AG04449 (cell line): ENCODE measurements at regions not wholly inside any gene's neighbourhood (a gene's known extent, or its start where the extent isn't known, plus 50 kb on each side); places are given as distances from the start of the nearest gene placed in this dataset.
"Not testable (repeated sequence)": the region's sequence is repeated elsewhere in the genome, so short reads cannot be mapped to it uniquely, and the experiment has no call there.

ENCODE experiments used
- CTCF ChIA-PET: fragments of 350-600 bp; formaldehyde crosslinking; extraction: SDS; loops from one replicate; lab custom pipeline; 2021; ENCODE audit warnings: antibody characterized with exemption; lab: Yijun Ruan, JAX
- POLR2A ChIA-PET: fragments of 400-600, 350-600 bp; formaldehyde crosslinking; extraction: SDS; loops from one replicate; lab custom pipeline; 2020; ENCODE audit warnings: antibody characterized with exemption, inconsistent platforms; lab: Yijun Ruan, JAX
- DNase-seq: peaks from one replicate; pipeline ENCODE4 v3.0.0-alpha.2; 2010; ENCODE audit warnings: low read depth, low spot score
- H3K4me3 ChIP-seq: 2 replicates; pipeline ENCODE4 v1.5.1; 2011; ENCODE audit warnings: low read depth, mild to moderate bottlenecking, control low read depth, low read length
- TF ChIP-seq, protein P1 (sequence below): IDR thresholded peaks from one replicate; pipeline ENCODE4 v1.5.1; 2011; ENCODE audit warnings: mild to moderate bottlenecking, moderate library complexity, low read length, control low read depth, inconsistent platforms; ENCODE audit not compliant: insufficient read depth; ENCODE audit errors: missing control alignments

DNA sequence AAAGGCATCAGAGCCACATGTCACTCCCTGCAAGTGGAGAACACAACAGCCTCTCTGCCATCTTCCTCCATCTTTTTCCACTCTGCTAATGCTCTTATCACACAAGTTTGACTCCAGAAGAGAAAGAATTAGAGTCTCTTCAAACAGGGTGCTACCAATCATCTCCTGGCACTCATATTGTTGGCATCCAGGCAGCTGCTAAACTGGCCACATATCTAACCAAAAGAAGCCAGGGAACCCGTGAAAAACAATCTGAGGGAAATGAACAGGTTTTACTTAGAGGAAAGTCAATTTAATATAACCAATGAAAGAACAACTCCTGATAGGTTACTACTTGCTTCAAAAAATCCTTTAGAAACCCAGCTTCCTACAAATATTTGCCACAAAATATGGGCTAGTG, 117.2 kb downstream of the SLC25A46 start:
- no peak overlapping the region for H3K4me3 ChIP-seq
- no peak for DNase-seq
- ChIA-PET CTCF (no interaction called here), POLR2A (no interaction called here)
- TF ChIP-seq, protein P1, sequence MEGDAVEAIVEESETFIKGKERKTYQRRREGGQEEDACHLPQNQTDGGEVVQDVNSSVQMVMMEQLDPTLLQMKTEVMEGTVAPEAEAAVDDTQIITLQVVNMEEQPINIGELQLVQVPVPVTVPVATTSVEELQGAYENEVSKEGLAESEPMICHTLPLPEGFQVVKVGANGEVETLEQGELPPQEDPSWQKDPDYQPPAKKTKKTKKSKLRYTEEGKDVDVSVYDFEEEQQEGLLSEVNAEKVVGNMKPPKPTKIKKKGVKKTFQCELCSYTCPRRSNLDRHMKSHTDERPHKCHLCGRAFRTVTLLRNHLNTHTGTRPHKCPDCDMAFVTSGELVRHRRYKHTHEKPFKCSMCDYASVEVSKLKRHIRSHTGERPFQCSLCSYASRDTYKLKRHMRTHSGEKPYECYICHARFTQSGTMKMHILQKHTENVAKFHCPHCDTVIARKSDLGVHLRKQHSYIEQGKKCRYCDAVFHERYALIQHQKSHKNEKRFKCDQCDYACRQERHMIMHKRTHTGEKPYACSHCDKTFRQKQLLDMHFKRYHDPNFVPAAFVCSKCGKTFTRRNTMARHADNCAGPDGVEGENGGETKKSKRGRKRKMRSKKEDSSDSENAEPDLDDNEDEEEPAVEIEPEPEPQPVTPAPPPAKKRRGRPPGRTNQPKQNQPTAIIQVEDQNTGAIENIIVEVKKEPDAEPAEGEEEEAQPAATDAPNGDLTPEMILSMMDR, result no peak

DNA sequence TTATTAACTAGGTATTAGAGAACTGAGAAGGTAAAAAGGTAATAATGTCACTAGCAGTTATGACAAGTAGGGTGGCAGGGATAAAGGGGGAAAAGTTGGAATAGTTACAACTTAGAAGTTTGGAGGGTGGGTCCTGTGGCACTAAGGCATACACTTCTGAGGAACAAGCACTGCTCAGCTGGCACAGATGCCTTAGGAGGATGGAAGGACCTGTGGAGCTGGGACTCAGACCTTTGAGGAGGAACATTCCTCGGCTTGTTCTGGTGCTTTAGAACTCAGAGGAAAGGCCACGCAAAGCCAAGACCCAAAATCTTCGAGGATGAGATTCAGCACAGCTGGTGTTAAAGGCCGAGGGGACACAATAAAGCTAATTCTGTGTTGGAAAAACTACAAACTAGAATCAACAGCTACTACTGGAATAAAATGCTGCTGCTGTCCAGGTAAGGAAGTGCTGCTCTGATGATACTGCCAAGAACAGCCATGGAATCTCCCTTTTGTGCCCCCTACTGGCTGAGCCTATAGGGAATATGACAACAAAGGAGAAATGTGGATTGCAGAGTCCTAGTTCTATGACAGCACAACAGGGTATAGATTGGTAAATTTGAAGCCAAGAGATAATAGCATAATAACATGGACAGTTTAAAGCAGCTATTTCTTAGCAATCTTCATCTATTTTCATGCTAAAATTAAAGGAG, 126.7 kb downstream of the SLC25A46 start:
- no peak overlapping the region for H3K4me3 ChIP-seq
- TF ChIP-seq, protein P1, result peak; percentile 45
- CTCF ChIA-PET, result interaction anchor here (0.9 kb wide), 1 partner anchor 14 kb away, joined by 3 read pairs; no protein-coding TSS in a partner anchor
- POLR2A ChIA-PET, result no interaction called here
- DNase-seq, result no peak

DNA sequence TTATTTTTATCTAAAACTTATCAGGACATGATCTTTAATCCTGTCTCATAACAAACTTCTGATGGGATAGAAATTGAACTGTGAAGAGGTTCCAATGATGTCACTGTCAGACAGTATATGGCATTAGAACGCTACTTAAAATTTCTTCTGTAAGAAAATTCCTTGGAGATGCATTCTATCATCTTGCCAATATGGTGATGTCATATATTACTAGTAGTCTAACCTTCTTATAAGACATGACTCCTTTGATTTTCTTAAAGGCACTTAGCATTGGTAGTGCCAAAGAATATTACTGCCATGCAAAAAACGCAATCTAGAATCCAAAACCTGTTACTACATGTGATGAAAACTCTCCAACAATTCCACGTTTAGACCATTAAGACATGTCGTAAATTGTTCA, 131.1 kb downstream of the SLC25A46 start:
- ChIA-PET CTCF (no interaction called here), POLR2A (no interaction called here)
- no peak for DNase-seq
- TF ChIP-seq, protein P1, result no peak
- no peak overlapping the region for H3K4me3 ChIP-seq

DNA sequence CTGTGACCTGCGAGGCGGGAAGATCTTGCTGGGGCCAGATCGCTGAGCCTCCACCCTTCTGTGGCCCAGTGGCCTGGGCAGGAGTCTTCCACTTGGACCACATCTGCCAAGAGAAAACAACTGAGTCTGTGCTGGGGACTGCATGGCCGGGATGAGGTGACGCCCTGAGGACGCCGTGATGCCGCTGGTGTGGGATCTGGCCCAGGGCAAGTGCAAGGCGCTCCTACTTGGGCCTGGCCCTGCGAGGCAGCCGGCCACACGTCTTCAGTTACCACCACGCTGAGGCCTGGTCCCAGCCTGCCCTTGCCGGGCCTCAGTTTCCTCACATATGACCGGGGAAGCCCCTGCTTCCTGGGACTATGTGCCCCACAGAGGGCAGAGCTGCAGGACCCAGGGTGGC, 133.4 kb downstream of the SLC25A46 start:
- TF ChIP-seq, protein P1, result no peak
- no peak overlapping the region for H3K4me3 ChIP-seq
- POLR2A ChIA-PET, result no interaction called here
- CTCF ChIA-PET, result no interaction called here
- no peak for DNase-seq

DNA sequence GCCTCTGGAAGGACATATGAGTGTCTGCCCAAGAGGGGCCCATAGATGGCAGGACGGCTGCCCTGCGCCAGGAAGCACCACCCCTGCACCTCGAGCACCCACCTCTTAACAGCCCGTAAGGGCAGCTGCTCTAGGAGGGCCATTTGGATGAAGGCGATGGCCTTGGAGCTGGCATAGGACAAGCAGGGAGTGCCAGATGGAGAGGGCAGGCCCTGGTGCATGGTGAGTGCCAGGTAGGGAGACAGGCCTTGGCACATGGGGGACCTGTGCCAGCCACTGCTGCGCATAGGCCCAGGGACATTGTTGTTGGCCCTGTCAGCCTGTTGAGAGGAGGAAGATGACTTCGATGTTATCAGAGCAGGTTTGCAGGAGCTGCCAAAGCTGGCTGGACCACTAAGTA, 134.2 kb downstream of the SLC25A46 start:
- ChIA-PET CTCF (no interaction called here), POLR2A (no interaction called here)
- no peak overlapping the region for H3K4me3 ChIP-seq
- no peak for DNase-seq
- TF ChIP-seq, protein P1, result no peak

DNA sequence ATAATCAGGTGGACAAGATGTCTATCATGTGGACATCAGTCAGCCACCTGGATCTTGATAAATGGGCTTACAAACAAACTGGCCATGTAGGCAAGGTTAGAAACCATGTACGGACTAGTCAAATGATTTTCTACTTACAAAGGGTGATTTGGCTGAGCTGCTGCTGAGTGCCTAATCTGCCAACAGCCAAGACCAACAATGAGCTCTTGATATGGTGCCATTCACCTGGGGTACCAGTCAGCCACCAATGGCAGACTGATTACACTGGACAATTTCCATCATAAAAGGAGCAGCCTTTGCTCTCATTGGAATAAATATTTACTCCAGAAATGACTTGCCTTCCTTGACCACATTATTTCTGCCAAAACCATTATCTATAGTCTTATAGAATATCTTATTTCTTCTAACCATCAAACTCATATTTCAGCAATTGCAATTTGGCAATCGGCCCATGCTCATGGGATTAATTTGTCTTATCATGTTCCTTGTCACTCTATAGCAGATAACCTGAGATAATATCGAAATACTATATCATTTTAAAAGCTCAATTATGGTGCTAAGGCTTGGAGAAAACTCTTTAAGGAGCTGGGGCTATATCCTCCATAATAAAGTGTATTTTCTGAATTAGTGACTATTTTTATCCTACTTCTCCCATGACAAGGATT, 135.1 kb downstream of the SLC25A46 start:
- no peak for DNase-seq
- POLR2A ChIA-PET, result no interaction called here
- CTCF ChIA-PET, result interaction anchor here (0.5 kb wide), 1 partner anchor 279 kb away, joined by 3 read pairs; no protein-coding TSS in a partner anchor
- TF ChIP-seq, protein P1, result no peak
- H3K4me3 ChIP-seq, result no peak overlapping the region

DNA sequence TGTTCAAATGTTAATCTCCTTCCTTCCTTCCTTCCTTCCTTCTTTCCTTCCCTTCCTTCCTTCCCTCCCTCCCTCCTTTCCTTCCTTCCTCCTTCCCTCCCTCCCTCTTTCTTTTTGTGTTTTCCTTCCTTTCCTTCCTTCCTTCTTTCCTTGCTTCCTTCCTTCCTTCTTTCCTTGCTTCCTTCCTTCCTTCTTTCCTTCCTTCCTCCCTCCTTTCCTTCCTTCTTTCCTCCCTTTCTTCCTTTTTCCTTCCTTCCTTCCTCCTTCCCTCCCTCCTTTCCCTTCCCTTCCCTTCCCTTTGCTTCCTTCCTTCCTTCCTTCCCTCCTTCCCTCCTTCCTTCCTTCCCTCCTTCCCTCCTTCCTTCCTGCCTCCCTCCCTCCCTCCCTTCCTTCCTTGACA, 136.3 kb downstream of the SLC25A46 start:
- DNase-seq, CTCF ChIA-PET, H3K4me3 ChIP-seq, POLR2A ChIA-PET: not testable (repeated sequence)
